Stimulated activated CD4-positive, alpha-beta T cell treated with anti-CD3 and anti-CD28 coated beads, TNF-alpha, amount 100 ng/mL, for 24 hours (primary cell): ENCODE measurements at regions not wholly inside any gene's neighbourhood (a gene's known extent, or its start where the extent isn't known, plus 50 kb on each side); places are given as distances from the start of the nearest gene placed in this dataset.
"Not testable (repeated sequence)": the region's sequence is repeated elsewhere in the genome, so short reads cannot be mapped to it uniquely, and the experiment has no call there.

ENCODE experiments used
- DNase-seq, 3 experiments: peaks; one replicate each; pipeline ENCODE4 v3.0.0-alpha.2; 2020; ENCODE audit warnings: low read depth in 3 of 3

GRCh38 chr19:29013325-29013724 lies 199.6 kb downstream of the UQCRFS1 start:
- no peak for DNase-seq

- DNase-seq: no peak
These were observed 200.5 kb downstream of the UQCRFS1 start for GRCh38 chr19:29012457-29012856.

- no peak for DNase-seq
These were observed 202.7 kb downstream of the UQCRFS1 start for GRCh38 chr19:29010276-29010675.

- no peak for DNase-seq
These were observed 206.8 kb downstream of the UQCRFS1 start for GRCh38 chr19:29006057-29006735.

GRCh38 chr19:29004796-29005195 lies 208.2 kb downstream of the UQCRFS1 start:
- no peak for DNase-seq

DNA sequence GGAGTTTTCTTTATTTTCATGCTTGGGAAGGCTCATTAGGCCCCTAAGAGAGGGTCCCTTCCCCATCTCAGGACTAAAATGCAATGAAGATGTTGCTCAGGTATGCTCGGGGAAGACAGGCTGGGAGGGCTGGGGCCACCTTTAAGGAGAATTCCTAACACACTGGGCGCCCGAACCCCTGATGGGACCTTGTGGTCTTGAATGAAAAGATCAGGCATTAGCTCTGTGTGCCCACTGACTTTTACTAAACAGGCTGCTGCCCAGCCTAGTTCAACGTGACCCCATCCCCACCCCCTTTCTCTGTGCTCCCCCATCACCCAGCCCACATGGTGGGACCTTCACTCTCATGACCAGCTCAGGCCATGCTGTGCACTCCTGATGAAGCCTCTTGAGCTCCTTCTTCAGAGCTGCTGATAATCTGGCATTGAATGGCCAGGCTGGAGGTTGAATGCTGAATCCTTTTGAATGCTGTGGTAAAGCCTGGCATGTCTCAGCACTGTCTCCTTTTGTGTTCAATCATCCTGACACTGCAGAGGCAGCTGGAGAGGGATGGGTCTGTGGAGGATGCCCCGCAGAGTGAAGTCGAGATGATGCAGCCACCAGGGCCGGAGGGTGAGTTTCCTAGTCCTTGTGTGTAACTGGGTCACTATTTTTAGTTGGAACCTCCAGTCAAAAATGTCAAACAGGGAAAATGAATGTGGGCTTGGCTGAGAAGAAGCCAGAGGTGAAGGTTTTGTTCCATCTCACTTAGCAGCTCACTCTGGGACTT lies 209.1 kb downstream of the UQCRFS1 start:
- no peak for DNase-seq

- DNase-seq: no peak
These were observed 210.6 kb downstream of the UQCRFS1 start for GRCh38 chr19:29002336-29002735.

DNA sequence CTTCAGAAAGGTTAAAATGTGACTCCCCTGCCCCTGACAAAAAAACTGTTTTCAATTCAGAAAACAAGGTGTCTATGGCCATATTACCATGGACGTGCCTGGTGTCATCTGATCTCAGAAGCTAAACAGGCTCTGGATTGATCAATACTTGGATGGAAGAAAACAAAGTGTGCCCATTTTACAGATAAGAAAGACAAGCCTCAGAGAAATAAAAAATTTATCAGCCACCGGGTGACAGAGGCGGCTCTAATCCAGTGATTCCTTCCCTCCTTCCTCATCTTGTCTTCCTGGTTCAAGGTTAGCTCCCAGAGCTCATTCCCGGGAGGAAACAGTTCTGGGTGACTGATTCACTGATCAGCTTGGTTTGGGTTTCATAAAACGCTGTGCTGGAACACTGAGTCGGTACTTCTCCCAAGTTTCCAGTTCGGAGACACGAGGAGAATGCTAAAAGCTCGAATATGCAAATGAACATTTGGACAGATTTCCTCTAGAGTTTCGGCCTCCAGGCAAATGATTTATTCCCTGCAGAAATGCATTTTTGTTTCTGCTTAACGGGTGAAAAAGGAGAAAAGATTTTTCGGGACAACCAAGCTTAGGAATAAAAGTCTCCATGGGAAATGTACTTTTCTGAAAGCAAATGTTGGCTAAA lies 211.2 kb downstream of the UQCRFS1 start:
- no peak for DNase-seq

DNA sequence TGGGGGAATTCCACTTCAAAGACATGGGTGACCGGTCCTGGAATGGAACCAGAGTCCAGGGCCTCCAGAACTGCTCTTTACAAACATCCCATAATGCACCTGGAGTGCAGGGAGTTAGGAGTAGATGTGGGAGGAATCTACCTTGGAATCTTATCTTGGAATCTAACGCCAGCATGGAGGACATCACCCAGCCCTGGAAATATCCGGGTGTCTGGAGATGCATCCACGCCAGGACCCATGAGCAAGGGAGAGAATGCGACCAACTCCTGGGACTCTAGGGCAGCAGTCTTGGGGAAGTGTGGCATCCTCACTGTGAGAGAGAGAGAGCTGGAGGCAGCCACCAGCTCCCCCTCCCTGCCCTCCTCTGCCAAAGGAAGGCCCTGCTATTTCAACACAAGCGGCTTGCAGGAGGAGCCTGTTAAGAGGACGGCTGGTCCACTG lies 211.8 kb downstream of the UQCRFS1 start:
- DNase-seq: no peak

- no peak for DNase-seq
These were observed 213.1 kb downstream of the UQCRFS1 start for GRCh38 chr19:28999724-29000433.

DNA sequence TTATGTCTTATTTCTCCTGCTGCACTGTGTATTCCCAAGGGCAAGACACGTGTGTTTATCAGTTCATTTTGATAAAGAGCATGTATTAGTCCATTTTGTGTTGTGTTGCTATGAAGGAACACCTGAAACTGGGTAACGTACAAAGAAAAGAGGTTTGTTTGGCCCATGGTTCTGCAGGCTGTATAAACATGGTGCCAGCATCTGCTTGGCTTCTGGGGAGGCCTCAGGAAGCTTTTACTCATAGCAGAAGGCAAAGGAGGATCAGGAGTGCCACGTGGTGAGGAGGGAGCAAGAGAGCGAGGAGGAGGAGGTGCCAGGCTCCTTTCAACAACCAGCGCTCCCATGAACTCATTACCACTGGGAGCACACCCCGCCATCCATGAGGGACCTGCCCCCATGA lies 214.0 kb downstream of the UQCRFS1 start:
- no peak for DNase-seq

- not testable (repeated sequence) for DNase-seq
These were observed 215.1 kb downstream of the UQCRFS1 start for GRCh38 chr19:28997866-28998265.

GRCh38 chr19:28990522-28990921 lies 222.4 kb downstream of the UQCRFS1 start:
- DNase-seq: no peak

DNA sequence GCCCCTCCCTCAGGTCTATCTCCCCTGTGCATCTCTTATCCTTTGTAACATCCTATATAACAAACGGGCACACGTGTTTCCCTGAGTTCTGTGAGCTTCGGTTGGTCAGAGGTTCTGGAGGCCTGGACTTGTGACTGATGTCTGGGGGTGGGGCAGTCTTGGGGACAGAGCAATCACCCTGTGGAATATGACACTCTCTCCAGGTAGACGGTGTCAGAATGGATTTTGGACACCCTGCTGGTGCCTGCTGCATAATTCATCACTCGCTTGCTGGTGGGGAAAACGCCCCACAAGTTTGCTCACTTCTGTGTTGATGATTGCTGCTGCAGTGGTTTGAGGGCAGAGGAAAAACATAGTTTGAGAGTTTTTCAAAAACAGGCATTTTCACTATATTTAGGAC lies 223.2 kb downstream of the UQCRFS1 start:
- no peak for DNase-seq

GRCh38 chr19:28988066-28988465 lies 224.9 kb downstream of the UQCRFS1 start:
- no peak for DNase-seq

DNA sequence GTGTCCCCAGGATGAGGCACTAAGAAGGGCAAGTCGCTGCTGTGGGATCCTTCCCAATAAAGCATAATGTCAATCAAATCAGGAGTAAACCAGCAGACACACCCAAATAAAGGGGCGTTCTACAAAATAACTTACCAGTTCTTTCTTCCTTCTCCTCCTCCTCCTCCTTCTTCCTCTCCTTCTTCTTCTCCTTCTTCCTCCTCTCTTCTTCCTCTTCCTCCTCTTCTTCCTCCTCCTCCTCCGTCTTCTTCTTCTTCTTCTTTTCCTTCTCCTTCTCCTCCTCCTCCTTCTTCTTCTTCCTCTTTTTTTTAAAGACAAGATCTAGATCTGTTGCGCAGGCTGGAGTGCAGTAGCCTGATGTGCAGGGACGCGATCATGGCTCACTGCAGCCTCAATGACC lies 225.8 kb downstream of the UQCRFS1 start:
- DNase-seq: no peak

GRCh38 chr19:28985201-28985600 lies 227.8 kb downstream of the UQCRFS1 start:
- no peak for DNase-seq

DNA sequence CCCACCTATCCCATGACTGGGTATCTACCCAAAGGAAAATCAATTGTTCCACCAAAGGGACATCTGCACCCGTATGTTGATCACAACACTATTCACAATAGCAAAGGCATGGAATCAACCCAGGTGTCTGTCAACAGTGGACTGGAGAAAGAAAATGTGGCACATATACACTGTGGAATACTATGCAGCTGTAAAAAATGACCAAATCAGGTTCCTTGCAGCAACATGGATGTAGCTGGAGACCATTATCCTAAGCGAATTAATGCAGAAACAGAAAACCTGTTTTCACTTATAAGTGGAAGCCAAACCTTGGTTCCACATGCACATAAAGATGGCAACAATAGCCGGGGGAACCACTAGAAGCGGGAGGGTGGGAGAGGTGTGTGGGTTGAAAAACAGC lies 228.6 kb downstream of the UQCRFS1 start:
- no peak for DNase-seq

- no peak for DNase-seq
These were observed 229.5 kb downstream of the UQCRFS1 start for GRCh38 chr19:28983430-28983829.

DNA sequence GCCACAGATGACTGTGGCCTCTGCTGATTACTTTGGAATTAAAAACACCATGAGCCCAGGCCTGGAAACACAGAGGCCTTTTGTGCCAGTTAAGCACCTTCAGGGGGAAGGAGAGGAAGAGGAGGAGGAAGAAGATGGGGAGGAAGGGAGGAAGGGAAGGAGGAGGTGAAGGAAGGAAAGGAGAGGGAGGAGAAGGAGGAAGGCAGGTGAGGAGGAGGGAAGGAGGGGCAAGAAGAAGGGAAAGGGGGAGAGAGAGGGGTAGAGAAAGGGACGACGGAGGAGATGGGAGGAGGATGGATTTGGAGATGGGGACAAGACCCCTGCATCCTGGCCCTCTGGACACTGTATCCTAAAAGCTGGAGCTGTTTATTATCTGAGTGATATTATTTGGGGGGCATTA lies 231.0 kb downstream of the UQCRFS1 start:
- DNase-seq: no peak

DNA sequence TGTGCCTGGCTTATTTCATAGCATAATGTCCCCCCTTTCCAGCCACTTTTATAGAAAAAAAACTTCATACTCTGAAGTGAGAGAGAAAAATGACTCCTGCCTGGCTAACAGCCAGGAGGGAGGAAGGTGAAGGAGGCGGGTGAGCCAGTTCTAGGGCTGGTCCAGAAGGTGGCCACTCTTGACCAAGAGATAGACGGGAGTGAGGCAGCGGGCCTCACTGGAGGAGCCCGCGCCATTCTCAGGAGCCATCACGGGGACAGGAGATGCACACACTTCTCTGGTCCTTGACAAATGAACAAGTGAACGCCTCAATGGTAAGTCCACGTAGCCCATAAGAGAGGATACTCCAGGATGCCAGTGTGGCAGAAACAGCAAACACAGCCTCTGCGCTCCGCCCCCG lies 231.4 kb downstream of the UQCRFS1 start:
- no peak for DNase-seq

DNA sequence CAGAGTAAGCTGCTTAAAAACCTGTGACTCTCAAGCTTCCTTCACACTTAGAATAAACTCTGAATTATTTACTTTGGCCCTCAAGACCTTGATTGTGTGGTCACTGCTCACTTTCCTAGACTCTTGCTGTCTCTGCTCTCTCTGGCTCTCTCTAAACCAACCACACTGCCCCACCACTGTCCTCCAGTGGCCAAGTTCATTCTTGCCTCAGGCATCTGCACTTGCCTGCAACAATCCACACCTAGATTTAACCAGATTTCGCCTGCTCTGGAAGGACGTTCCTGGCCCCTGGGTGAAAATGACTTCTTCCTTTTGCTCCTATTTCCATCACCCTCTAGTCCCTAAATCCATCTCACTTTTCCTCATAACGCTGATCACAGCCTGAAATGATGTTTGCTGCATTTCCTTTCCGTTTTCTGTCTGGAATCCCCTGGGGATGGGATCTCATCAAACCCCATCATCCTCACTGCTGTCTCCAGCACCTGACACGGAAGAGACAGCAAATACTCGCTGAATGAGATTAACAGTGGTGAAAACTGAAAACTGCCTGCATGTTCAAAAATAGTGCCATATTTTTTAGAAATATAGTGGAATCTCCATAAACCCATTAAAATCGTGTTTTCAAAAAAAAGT lies 232.6 kb downstream of the UQCRFS1 start:
- DNase-seq: no peak
